HG03066 (cell line): ENCODE measurements at regions not wholly inside any gene's neighbourhood (a gene's known extent, or its start where the extent isn't known, plus 50 kb on each side); places are given as distances from the start of the nearest gene placed in this dataset.
"Not testable (repeated sequence)": the region's sequence is repeated elsewhere in the genome, so short reads cannot be mapped to it uniquely, and the experiment has no call there.

ENCODE experiments used
- ATAC-seq: cut with Tn5 transposase; IDR thresholded peaks from one replicate; pipeline ENCODE4 v1.9.1; 2021; ENCODE audit warnings: low read depth; ENCODE audit not compliant: unreplicated experiment

DNA sequence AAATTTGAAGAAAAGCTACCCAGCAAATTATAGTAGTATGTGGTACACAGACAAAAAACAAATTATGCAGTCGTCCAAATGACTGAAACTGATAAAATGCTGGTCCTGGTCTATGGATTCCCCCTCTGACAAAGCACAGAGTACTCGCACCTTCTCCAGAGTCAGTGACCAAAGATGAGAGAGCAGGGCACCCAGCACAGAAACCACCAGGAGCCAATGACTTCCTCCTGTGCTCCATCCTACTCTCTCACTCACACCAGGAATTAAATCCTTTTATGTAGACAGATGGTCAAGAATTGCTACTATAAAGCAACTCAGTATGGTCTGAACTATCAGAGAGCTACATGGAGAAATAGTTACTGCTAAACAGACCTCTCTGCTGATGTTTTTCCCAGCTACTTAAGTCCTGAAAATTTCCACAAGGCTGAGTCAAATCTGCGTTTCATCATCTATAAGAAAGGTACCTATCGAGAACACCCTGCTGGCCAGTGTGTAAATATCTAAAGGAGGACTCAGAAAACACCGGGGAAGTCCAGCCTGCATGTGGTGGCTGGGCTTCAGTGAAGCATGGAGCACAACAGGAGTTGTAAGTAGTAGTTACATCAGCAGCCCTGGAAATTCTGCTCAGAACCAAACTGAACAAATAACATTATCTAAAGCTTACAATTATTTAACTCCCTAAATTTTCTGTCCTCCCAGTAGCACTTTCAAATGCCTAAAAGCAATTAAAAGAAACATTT lies 84.5 kb upstream of the FBXO28 start:
- ATAC-seq: peak; percentile 75

DNA sequence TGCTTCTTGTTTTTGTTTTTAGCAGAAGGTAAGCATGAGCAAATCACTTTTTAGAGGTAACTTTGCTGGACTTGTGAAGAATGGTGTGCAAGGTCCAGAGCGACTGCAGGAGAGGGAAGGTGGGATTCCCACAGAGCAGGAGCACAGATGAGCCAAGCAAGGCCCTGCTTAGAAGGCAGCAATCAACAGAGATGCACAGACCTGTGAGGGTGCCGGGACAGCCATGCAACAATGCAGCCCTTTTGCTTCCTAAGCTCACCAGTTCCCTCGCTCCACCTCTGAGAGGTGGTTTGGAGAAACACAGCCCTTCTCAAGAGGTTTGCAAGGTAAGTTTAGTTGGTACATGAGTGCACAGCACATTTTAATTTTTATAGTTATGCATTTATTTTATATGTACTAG lies 85.1 kb upstream of the FBXO28 start:
- not testable (repeated sequence) for ATAC-seq

DNA sequence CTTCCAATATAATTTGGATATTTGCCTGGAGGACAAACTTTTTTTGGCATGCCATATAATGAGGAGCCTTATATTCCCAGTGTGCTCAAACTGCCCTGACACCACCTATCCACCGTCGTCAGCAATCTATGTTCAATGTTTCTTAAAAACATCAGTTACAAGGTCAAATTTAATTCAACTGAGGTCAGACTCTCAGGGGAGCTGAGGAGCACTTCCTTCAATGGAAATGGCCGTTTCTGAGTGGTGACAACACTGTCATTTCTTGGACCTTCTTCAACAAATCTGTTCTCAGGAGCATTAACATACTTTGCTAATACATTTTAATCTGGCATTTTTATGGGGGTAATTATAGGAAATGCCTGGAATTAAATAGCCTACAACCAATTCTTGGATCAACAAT lies 90.8 kb upstream of the FBXO28 start:
- ATAC-seq: not testable (repeated sequence)

DNA sequence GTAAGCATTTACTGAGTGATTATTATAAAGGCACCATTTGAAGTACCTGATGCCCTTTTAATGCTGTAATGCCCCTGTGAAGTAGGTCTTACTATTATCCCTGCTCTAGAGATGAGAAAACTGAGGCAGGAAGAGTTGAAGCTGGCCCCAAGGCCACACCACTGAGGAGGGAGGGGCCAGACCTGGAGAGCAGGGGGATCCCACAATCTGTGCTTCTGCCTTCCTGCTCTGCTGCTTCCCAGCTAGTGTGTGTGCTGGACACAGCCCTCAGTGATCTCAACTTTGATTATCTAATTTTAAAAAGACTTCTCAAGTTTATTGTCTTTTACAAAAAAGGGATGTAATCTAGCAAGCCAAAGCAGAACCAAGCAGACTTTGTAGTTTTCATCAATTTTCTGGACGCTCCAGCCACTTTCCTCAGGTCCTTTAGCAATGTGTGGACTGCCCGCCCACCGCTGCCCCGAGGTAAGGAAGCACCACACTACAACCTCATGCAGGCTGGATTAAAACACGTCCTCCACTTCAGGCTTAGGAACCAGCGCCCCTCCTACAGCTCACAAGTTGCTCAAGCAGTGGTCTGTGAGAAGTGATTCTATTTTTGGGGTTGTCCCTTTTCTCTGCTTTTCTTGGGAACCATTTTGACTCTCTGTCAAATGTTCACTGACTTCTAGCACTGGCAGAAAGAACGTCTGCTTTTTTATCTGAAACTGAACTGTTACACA lies 91.5 kb upstream of the FBXO28 start:
- not testable (repeated sequence) for ATAC-seq

DNA sequence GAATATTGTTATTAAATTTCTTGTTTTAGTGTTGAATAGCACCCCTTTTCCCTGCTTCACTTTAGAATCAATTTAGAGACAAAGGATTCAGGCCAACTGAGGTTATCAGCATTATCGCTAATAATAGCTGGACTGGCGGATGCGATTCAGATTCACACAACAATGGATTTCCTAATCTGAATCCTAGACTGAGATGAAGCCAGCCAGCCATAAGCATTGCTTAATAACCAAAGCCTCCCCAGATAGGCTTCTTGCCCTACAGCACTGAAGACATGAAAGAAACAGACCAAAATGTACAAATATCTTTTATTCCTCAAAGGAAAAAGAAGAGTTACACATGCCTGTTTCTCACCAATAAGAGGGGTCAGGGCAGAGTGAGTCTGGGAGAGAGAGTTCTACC lies 94.0 kb upstream of the FBXO28 start:
- ATAC-seq: not testable (repeated sequence)

DNA sequence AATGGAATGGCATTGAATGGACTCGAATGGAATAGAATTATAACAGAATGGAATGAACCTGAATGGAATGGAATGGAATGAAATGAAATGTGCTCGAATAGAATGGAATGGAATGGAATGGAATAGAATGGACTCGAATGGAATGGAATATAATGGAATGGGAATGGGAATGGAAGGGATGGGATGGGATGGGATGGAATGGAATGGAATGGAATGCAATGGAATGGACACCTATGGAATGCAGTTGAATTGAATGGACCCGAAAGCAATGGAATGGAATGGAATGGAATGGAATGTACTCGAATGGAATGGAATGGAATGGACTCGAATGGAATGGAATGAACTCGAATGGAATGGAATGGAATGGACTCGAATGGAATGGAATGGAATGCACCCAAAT lies 98.1 kb upstream of the FBXO28 start:
- ATAC-seq: not testable (repeated sequence)

DNA sequence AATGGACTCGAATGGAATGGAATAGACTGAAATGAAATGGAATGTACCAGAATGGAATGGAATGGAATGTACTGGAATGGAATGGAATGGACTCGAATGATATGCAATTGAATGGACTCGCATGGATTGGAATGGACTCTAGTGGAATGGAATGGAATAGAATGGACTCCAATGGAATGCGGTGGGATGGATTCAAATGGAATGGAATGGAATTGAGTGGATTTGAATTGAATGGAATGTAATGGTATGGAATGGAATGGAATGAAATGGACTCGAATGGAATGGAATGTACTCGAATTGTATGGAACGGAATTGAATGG lies 99.6 kb upstream of the FBXO28 start:
- no peak for ATAC-seq

DNA sequence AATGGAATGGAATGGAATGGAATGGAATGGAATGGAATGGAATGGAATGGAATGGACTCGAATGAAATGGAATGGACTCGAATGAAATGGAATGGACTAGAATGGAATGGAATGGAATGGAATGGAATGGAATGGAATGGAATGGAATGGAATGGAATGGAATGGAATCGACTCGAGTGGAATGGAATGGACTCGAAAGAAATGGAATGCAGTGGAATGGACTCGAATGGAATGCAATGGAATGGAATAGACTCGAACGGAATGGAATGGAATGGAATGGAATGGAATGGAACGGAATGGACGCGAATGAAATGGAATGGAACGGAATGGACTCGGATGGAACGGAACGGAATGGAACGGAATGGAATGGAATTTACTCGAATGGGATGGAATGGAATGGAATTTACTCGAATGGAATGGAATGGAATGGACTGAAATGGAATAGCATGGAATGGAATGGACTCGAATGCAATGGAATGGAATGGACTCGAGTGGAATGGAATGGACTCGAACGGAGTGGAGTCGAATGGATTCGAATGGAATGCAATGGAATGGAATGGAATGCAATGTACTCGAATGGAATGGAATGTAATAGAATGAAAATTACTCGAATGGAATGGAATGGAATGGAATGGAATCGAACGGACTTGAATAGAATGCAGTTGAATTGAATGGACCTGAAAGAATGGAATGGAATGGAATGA lies 100.1 kb upstream of the FBXO28 start:
- not testable (repeated sequence) for ATAC-seq

DNA sequence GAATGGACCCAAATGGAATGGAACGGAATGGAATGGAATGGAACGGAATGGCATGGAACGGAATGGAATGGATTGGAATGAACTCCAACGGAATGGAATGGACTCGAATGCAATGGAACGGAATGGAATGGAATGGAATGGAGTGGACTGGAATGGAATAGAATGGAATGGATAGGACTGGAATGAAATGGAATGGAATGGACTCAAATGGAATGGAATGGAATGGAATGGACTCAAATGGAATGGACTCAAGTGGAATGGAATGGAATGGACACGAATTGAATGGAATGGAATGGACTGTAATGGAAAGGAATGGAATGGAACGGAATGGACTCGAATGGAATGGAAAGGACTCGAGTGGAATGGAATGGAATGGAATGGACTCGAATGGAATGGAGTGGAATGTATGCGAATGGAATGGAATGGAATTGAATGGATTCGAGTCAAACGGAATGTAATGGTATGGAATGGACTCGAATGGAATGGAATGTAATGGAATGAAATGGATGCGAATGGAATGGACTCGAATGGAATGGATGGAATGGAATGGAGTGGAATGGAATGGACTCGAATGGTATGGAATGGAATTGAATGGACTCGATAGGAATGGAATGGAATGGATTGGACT lies 101.0 kb upstream of the FBXO28 start:
- ATAC-seq: not testable (repeated sequence)

DNA sequence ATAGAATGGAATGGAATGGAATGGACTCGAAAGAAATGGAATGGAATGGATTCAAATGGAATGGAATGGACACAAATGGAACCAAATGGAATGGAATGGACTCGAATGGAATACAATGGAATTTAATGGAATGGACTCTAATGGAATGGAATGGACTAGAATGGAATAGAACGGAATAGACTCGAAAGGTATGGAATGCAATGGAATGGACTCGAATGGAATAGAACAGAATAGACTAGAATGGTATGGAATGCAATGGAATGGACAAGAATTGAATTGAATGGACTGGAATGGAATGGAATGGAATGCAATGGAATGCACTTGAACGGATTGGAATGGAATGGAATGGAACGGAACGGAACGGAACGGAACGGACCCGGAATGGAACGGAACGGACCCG lies 101.7 kb upstream of the FBXO28 start:
- not testable (repeated sequence) for ATAC-seq

DNA sequence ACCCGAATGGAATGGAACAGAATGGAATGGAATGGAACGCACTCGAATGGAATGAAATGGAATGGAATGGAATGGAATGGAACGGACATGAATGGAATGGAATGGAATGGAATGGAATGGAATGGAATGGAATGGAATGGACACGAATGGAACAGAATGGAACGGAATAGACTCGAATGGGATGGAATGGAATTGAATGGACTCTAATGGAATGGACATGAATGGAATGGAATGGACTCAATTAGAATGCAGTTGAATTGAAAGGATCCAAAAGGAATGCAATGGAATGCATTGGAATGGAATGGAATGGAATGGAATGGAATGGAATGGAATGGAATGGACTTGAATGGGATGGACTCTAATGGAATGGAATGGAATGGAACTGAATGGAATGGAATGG lies 102.2 kb upstream of the FBXO28 start:
- not testable (repeated sequence) for ATAC-seq

DNA sequence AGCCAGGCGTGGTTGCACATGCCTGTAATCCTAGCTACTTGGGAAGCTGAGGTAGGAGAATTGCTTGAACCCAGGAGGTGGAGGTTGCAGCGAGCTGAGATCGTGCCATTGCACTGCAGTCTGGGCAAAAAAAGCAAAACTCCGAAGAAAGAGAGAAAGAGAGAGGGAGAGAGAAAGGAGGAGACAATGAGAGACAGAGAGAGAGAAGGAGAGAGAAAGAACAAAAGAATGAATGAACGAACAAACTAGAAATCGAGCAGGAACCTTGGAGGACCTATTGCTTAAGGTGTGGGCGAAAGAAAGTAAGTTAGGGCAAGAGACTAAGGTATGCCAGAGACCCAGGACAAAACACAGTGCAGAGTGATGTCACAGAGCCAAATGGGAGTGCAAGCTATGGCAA lies 102.8 kb upstream of the FBXO28 start:
- not testable (repeated sequence) for ATAC-seq

DNA sequence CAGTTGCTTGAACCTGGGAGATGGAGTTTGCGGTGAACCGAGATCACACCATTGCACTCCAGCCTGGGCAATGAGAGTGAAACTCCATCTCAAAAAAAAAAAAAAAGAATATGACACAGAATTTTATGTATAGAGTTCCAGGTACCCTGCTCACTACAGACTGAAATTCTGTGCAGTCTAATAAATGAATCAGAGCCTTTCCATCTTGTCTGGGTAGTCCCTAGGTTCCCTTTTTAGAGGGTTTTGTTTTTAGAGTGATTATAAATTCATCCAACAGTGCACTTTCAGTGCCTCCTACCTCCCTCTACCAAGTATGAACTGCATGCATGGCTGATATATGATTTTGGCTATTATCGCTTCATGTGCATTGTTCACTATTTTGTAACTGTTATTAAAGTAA lies 107.9 kb upstream of the FBXO28 start:
- ATAC-seq: not testable (repeated sequence)

DNA sequence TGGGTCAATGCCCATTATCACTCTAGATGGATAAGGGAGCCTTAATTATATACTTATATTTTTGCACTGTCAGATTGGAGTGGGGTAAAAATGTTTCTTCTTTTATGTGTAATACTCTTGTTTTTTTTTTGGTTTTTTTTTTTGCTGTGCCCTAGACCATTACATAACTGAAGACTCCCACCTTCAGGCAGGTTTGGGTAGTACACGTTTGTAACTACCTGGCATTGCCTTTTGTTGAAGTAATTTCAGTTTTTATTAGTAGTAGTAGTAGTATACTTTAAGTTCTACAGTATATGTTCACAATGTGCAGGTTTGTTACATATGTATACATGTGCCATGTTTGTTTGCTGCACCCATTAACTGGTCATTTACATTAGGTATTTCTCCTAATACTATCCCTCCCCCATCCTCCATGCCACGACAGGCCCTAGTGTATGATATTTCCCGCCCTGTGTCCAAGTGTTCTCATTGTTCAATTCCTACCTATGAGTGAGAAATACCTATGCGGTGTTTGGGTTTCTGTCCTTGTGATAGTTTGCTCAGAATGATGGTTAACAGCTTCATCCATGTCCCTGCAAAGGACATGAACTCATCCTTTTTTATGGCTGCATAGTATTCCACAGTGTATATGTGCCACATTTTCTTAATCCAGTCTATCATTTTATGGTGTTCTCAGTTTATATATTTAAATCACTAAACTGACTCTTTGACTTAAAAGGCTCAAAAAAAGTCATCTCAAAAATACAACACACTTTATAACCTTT lies 109.2 kb upstream of the FBXO28 start:
- not testable (repeated sequence) for ATAC-seq

DNA sequence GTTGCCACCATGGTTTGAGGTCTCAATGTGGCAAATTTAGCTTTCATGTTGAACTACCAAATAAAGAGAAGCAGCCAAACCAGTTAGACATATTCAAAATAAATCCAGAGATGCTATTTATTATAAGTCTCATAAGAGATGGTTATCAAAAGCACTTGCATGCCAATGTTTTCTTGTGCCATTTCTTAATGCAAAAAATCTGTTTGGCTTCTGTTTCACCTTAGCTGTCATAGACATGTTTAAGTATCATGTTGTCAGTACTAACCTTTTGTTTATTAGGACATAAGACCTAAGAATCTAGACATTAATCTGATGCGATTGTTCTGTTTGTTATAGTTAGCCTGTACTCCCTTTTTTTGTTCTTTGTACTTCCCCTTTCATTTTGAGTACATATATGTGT lies 110.0 kb upstream of the FBXO28 start:
- not testable (repeated sequence) for ATAC-seq

DNA sequence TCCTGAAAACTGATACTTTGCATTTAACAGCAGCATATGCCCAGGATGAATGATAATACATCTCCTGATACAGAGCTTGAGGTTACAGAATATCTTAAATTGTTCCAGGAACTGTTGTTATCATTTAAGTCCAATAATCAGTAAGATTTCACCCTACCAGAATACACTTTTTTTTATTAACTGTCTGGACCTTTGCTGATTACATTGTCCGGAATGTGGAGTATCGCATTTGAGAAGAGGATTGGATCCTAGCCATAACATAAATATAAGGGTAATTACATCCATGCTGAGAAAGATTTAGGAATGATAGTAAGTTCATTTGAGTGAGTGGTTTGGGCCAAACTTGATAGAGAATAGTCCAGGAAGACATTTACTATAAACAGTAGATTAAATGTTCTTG lies 112.2 kb upstream of the FBXO28 start:
- not testable (repeated sequence) for ATAC-seq

DNA sequence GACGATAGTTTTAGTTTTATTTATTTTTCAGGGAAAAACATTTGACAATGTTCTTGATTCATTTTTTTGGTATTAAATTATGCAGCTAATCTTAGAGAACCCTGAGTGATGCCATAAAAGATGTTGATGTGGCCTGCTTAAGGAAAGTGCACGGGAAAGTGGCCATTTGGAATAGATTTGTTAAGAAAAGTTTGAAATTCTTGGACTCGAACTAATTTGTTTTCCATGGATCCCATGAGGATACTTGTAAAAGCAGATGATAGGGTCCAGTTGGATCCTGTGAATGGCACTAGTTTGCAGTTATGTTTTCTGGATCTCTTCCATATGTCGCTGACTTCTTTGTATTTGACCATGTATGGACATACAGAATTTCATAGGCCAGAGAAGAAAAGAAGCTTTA lies 114.2 kb upstream of the FBXO28 start:
- ATAC-seq: not testable (repeated sequence)

DNA sequence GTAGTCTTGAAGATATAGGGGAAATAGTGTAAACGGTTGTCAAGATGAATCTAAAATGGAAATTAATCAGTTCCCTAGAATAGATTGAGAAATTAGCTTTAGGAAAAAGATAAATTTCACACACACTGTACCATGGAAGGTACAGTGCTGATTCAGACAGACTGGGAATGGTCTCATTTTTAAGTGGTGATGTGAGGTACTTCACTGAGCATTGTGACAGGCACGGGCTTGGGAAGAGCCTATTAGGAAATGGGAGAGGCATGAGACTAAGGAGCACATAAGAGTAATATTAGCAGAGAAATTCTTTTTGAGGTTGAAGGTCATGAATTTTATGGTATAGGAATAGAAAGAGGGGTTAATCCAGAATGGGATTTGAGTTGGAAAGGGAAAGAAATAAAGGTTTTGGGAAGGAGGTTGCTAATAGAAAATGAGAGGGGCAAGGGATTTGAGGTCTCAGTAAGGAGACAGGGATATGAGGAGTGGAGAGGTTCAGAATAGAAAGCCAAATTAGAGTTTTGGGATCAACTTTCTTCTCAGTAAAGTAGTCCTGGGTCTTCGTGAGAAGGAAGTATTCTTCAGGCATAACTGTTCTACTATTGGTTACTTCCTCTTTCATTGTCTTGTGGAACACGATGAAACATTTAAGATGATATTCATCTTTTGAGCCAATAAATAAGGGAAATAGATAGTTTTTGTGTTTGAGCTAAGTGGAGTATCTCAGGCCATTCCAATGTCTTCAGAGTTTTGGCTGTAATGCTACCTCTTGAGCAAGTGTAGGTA lies 115.0 kb upstream of the FBXO28 start:
- ATAC-seq: not testable (repeated sequence)

DNA sequence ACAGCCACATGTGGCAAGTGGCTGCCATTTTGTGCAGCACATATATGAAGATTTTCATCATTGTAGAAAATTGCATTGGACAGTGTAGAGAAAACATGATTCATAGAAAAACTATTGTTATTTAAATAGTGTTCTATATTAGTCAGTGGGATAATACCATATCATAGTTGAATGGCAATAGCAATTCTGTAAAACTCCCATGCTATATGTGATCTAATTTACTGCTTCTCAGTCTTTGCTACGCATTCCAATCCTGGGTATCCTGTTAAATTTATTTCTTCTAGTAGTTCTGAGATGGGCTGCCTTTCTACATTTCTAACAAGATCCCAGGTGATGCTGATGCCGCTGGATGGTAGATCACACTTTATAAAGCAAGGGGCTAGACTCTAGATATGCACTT lies 117.5 kb upstream of the FBXO28 start:
- ATAC-seq: not testable (repeated sequence)
